HepG2 (cell line): ENCODE measurements at regions not wholly inside any gene's neighbourhood (a gene's known extent, or its start where the extent isn't known, plus 50 kb on each side); places are given as distances from the start of the nearest gene placed in this dataset.

Experiments used
- ATAC-seq: fragments of 200-7000 bp; cut with Tn5 transposase; 3 replicates; pipeline ENCODE4 v1.9.1; 2020; ENCODE audit warnings: mild to moderate bottlenecking, moderate library complexity
- BruUV-seq: library from RNA; stranded (reverse); fragments of 400-500 nt; replicated peaks from 2 replicates; lab custom pipeline; 2021; lab: Mats Ljungman, UMichigan
- CTCF ChIA-PET: fragments of 300-600 bp; formaldehyde crosslinking; extraction: SDS; loops from one replicate; lab custom pipeline; 2021; ENCODE audit warnings: low total read pairs, inconsistent platforms, low intra/inter-chr PET ratio; lab: Yijun Ruan, JAX
- POLR2A ChIA-PET: fragments of 350-600 bp; sonication (Branson Sonifier 250); formaldehyde crosslinking; loops from one replicate; lab custom pipeline; 2020; ENCODE audit warnings: antibody characterized with exemption, inconsistent platforms; lab: Yijun Ruan, JAX
- DNase-seq: peaks from one replicate; pipeline ENCODE4 v3.0.0-alpha.2; 2015; ENCODE audit warnings: low spot score
- FAIRE-seq: peaks from 3 replicates; lab custom pipeline; 2011; peaks lifted over from hg19 to GRCh38; lab: Jason Lieb, UNC
- H2AFZ ChIP-seq: one replicate; pipeline ENCODE4 v1.6.1; 2011; ENCODE audit warnings: low read length, inconsistent platforms
- H3K27ac ChIP-seq: fragments of 300-600 bp; 3 replicates; pipeline ENCODE4 v1.8.0; 2011; ENCODE audit warnings: mixed run types, mild to moderate bottlenecking, mixed read lengths, low read length, inconsistent platforms; ENCODE audit not compliant: insufficient read depth; ENCODE audit errors: extremely low read length
- H3K27me3 ChIP-seq, 2 experiments: fragments of 200-600 bp in 1 of 2; 2 replicates in 1 of 2; 3 replicates in 1 of 2; pipeline versions ENCODE4 v1.6.0 to v1.8.0; 2011; ENCODE audit warnings: low read length in 2 of 2, mild to moderate bottlenecking in 2 of 2, moderate library complexity in 2 of 2, inconsistent platforms in 1 of 2; ENCODE audit not compliant: insufficient read depth in 2 of 2, control insufficient read depth in 1 of 2
- H3K36me3 ChIP-seq, 2 experiments: fragments of 200-600 bp in 1 of 2; replicated peaks in 1 of 2; 2 replicates in 1 of 2; 3 replicates in 1 of 2; pipeline versions ENCODE4 v1.5.1 to v1.8.0; 2011; ENCODE audit warnings: low read length in 2 of 2, inconsistent platforms in 1 of 2; ENCODE audit not compliant: insufficient read depth in 2 of 2, control insufficient read depth in 1 of 2
- H3K4me1 ChIP-seq: 2 replicates; pipeline ENCODE4 v1.5.1; 2012; ENCODE audit warnings: low read length, inconsistent platforms; ENCODE audit not compliant: insufficient read depth
- H3K4me2 ChIP-seq: 2 replicates; pipeline ENCODE4 v1.6.0; 2011; ENCODE audit warnings: low read depth, low read length, inconsistent platforms
- H3K4me3 ChIP-seq, 3 experiments: fragments of 200-600 bp in 1 of 3; sonication (generic), shearing (Covaris generic) in 1 of 3; replicated peaks in 1 of 3; 2 replicates each; pipeline ENCODE4 v1.5.1; 2011 to 2016; ENCODE audit warnings: low read length in 3 of 3, inconsistent platforms in 2 of 3, low read depth in 2 of 3, mild to moderate bottlenecking in 2 of 3, control low read depth in 1 of 3, mixed read lengths in 1 of 3; ENCODE audit not compliant: insufficient read depth in 1 of 3
- H3K79me2 ChIP-seq: one replicate; pipeline ENCODE4 v1.6.1; 2011; ENCODE audit warnings: low read length, inconsistent platforms; ENCODE audit not compliant: insufficient read depth
- H3K9ac ChIP-seq: 2 replicates; pipeline ENCODE4 v1.6.0; 2011; ENCODE audit warnings: mild to moderate bottlenecking, low read depth, low read length, inconsistent platforms; ENCODE audit not compliant: insufficient read depth
- H3K9me3 ChIP-seq: 2 replicates; pipeline ENCODE4 v1.5.1; 2012; ENCODE audit warnings: mild to moderate bottlenecking, low read length
- H4K20me1 ChIP-seq: 2 replicates; pipeline ENCODE4 v1.6.0; 2011; ENCODE audit warnings: inconsistent platforms, mild to moderate bottlenecking, low read length, moderate library complexity; ENCODE audit not compliant: insufficient read depth
- CHD2 ChIP-seq: IDR thresholded peaks from 2 replicates; pipeline ENCODE4 v1.6.1; 2011; ENCODE audit warnings: low read depth, low read length, improper control_type of control experiment
- GLI4 ChIP-seq: sonication (generic); formaldehyde crosslinking; IDR thresholded peaks from 2 replicates; pipeline ENCODE4 v1.5.1; 2020; ENCODE audit warnings: missing genetic modification reagents, mild to moderate bottlenecking, moderate library complexity, borderline replicate concordance
- MAFF ChIP-seq: IDR thresholded peaks from 2 replicates; pipeline ENCODE4 v1.6.1; 2011; ENCODE audit warnings: low read depth, low read length, improper control_type of control experiment
- MAFK ChIP-seq, 2 experiments: IDR thresholded peaks in 1 of 2; conservative IDR thresholded peaks in 1 of 2; 2 replicates each; pipeline ENCODE4 v1.6.1; 2011; ENCODE audit warnings: improper control_type of control experiment in 2 of 2, low read length in 2 of 2
- PHF21A ChIP-seq: sonication (generic); formaldehyde crosslinking; IDR thresholded peaks from 2 replicates; pipeline ENCODE4 v1.5.0; 2020; ENCODE audit warnings: mild to moderate bottlenecking, missing genetic modification reagents
- TSC22D2 ChIP-seq: sonication (generic); formaldehyde crosslinking; IDR thresholded peaks from 2 replicates; pipeline ENCODE4 v1.5.1; 2020; ENCODE audit warnings: missing genetic modification reagents, mild to moderate bottlenecking, borderline replicate concordance
- WGBS: methylation state at CpG from one replicate; pipeline ENCODE4 v1.1.6; 2017; ENCODE audit warnings: low lambda C conversion rate; 5-methylcytosine and 5-hydroxymethylcytosine counted together
- in situ Hi-C: cut with HindIII; loops from 2 replicates; pipeline ENCODE4 v1.10.0; 2017; ENCODE audit warnings: low pct_unique_long_range_greater_than_20kb; ENCODE audit not compliant: extremely low pct_ligation_motif_present
- intact Hi-C: fragments of 100-400 bp; cut with micrococcal nuclease; formaldehyde crosslinking; loops from one replicate; pipeline ENCODE4 v1.10.0; 2022; ENCODE audit not compliant: unreplicated experiment

GRCh38 chr20:39524371-39524911 is 562.3 kb downstream of the DHX35 start:
- Histone ChIP-seq H3K4me1 (no peaks in the 10 kb centered on the region), H3K4me2 (no peak overlapping the region), H3K9me3 (peaks cover 65% of the 10 kb centered on the region), H3K27me3 (no peaks in the 10 kb centered on the region), H4K20me1 (no peaks in the 10 kb centered on the region), H3K36me3 (no peaks in the 10 kb centered on the region), H3K4me3 (no peak overlapping the region), H3K27ac (no peak overlapping the region), H3K9ac (no peak overlapping the region), H2AFZ (no peak overlapping the region), H3K79me2 (no peaks in the 10 kb centered on the region)
- ChIA-PET POLR2A (no interaction called here), CTCF (no interaction called here)
- FAIRE-seq (no peak), DNase-seq (no peak), ATAC-seq (no peak)
- intact Hi-C loops: no loop called here
- TF ChIP-seq MAFK (conservative IDR thresholded peaks at IDR 0.05 in 1 of 2, IDR thresholded peaks at IDR 0.05 in 1 of 2; ENCODE audit: low read length in 2 of 2) (peak; percentile 40 to 64; a peak in 3 of 4 replicates), GLI4 (no peak), MAFF (peak; percentile 28; the same call in 1 of the 2 replicates), PHF21A (CRISPR knock-in tag) (no peak)
- WGBS: 9% methylated on average over 4 of the region's 4 CpGs
- BruUV-seq: no TSS peak
- in situ Hi-C loops: no loop called here

GRCh38 chr20:39523405-39523804 is 561.3 kb downstream of the DHX35 start:
- POLR2A ChIA-PET: no interaction called here
- ATAC-seq (no peak), FAIRE-seq (no peak)

More at GRCh38 chr20:39523405-39523804, 561.3 kb downstream of the DHX35 start:
- no peak overlapping the region for H3K4me3 ChIP-seq
- no peak overlapping the region for H3K9ac ChIP-seq
- CTCF ChIA-PET: no interaction called here
- H3K27me3 ChIP-seq: no peaks in the 10 kb centered on the region
- no peaks in the 10 kb centered on the region for H3K79me2 ChIP-seq
- no peak for DNase-seq
- no peak overlapping the region for H2AFZ ChIP-seq
- WGBS: 0% methylated on average over 1 of the region's 1 CpG
- H3K36me3 ChIP-seq: no peaks in the 10 kb centered on the region
- no peak overlapping the region for H3K4me2 ChIP-seq
- no peaks in the 10 kb centered on the region for H3K4me1 ChIP-seq
- H4K20me1 ChIP-seq: no peaks in the 10 kb centered on the region
- peaks cover 74% of the 10 kb centered on the region for H3K9me3 ChIP-seq
- intact Hi-C loops: no loop called here
- no peak for TF ChIP-seq CHD2
- TF ChIP-seq TSC22D2 (CRISPR knock-in tag): no peak
- no peak overlapping the region for H3K27ac ChIP-seq
- BruUV-seq: no TSS peak
- in situ Hi-C loops: no loop called here
